IMR-90 (cell line): ENCODE measurements at regions not wholly inside any gene's neighbourhood (a gene's known extent, or its start where the extent isn't known, plus 50 kb on each side); places are given as distances from the start of the nearest gene placed in this dataset.

ENCODE experiments used
- ATAC-seq: fragments of 200-7000 bp; cut with Tn5 transposase; 2 replicates; pipeline ENCODE4 v1.9.1; 2020; ENCODE audit warnings: low read depth, mild to moderate bottlenecking, moderate library complexity
- BruUV-seq: library from RNA; stranded (reverse); fragments of 400-500 nt; replicated peaks from 2 replicates; lab custom pipeline; 2021; lab: Mats Ljungman, UMichigan
- CTCF ChIA-PET: fragments of 300-600 bp; formaldehyde crosslinking; extraction: SDS; loops from one replicate; lab custom pipeline; 2021; ENCODE audit warnings: antibody characterized with exemption; lab: Yijun Ruan, JAX
- POLR2A ChIA-PET: fragments of 300-600 bp; sonication (Branson Sonifier 250); formaldehyde crosslinking; loops from one replicate; lab custom pipeline; 2022; ENCODE audit warnings: antibody characterized with exemption; ENCODE audit not compliant: unreplicated experiment; lab: Charles Lee
- DNase-seq: peaks from one replicate; pipeline ENCODE4 v3.0.0; 2013
- H2AFZ ChIP-seq: replicated peaks from 2 replicates; pipeline ENCODE3; 2013; ENCODE audit warnings: low read length, mild to moderate bottlenecking; ENCODE audit not compliant: poor library complexity
- H2AK5ac ChIP-seq: 2 replicates; pipeline ENCODE4 v1.6.1; 2013; ENCODE audit warnings: low read depth, low read length, inconsistent platforms
- H2AK9ac ChIP-seq: replicated peaks from 2 replicates; pipeline ENCODE3; 2013; ENCODE audit warnings: mild to moderate bottlenecking, low read depth, low read length, moderate library complexity; ENCODE audit not compliant: poor library complexity
- H2BK120ac ChIP-seq: 2 replicates; pipeline ENCODE4 v1.6.1; 2013; ENCODE audit warnings: low read depth, low read length, inconsistent platforms
- H2BK15ac ChIP-seq: 3 replicates; pipeline ENCODE4 v1.6.1; 2013; ENCODE audit warnings: low read depth, low read length, inconsistent platforms
- H2BK20ac ChIP-seq: 2 replicates; pipeline ENCODE4 v1.6.1; 2013; ENCODE audit warnings: low read depth, mild to moderate bottlenecking, inconsistent platforms, low read length, moderate library complexity
- H2BK5ac ChIP-seq: 2 replicates; pipeline ENCODE4 v1.6.1; 2013; ENCODE audit warnings: mild to moderate bottlenecking, low read depth, low read length, inconsistent platforms; ENCODE audit not compliant: poor library complexity, severe bottlenecking
- H3K14ac ChIP-seq: replicated peaks from 2 replicates; pipeline ENCODE4 v1.6.1; 2013; ENCODE audit warnings: low read depth, low read length, inconsistent platforms
- H3K18ac ChIP-seq: 2 replicates; pipeline ENCODE4 v1.6.1; 2013; ENCODE audit warnings: low read depth, low read length, control low read depth
- H3K23ac ChIP-seq: 2 replicates; pipeline ENCODE4 v1.6.1; 2013; ENCODE audit warnings: low read depth, low read length, inconsistent platforms
- H3K27ac ChIP-seq: 2 replicates; pipeline ENCODE4 v1.5.1; 2013; ENCODE audit warnings: mild to moderate bottlenecking, control low read depth, low read length; ENCODE audit not compliant: insufficient read depth
- H3K27me3 ChIP-seq: 2 replicates; pipeline ENCODE4 v1.6.1; 2013; ENCODE audit warnings: low read length; ENCODE audit not compliant: control insufficient read depth, insufficient read depth
- H3K36me3 ChIP-seq: 2 replicates; pipeline ENCODE4 v1.6.1; 2013; ENCODE audit warnings: low read length, mixed read lengths; ENCODE audit not compliant: control insufficient read depth, insufficient read depth
- H3K4ac ChIP-seq: 2 replicates; pipeline ENCODE4 v1.6.1; 2013; ENCODE audit warnings: low read depth, low read length, inconsistent platforms
- H3K4me1 ChIP-seq: 2 replicates; pipeline ENCODE4 v1.6.1; 2013; ENCODE audit warnings: low read length, mixed read lengths; ENCODE audit not compliant: control insufficient read depth, insufficient read depth
- H3K4me2 ChIP-seq: 2 replicates; pipeline ENCODE4 v1.6.1; 2013; ENCODE audit warnings: low read depth, mild to moderate bottlenecking, control low read depth, low read length, moderate library complexity
- H3K4me3 ChIP-seq: 2 replicates; pipeline ENCODE4 v1.5.1; 2013; ENCODE audit warnings: low read depth, mild to moderate bottlenecking, control low read depth, low read length, moderate library complexity; ENCODE audit not compliant: insufficient read depth
- H3K56ac ChIP-seq: 2 replicates; pipeline ENCODE4 v1.6.1; 2013; ENCODE audit warnings: low read length, inconsistent platforms; ENCODE audit not compliant: insufficient read depth; ENCODE audit errors: extremely low read depth
- H3K79me1 ChIP-seq, 2 experiments: 2 replicates each; pipeline ENCODE4 v1.6.1; 2013; ENCODE audit warnings: low read length in 2 of 2, inconsistent platforms in 1 of 2, low read depth in 1 of 2
- H3K9ac ChIP-seq: 2 replicates; pipeline ENCODE4 v1.6.1; 2013; ENCODE audit warnings: low read depth, low read length, control low read depth
- H3K9me1 ChIP-seq: 2 replicates; pipeline ENCODE4 v1.6.1; 2013; ENCODE audit warnings: low read length, inconsistent platforms; ENCODE audit not compliant: insufficient read depth
- H3K9me3 ChIP-seq: 2 replicates; pipeline ENCODE4 v1.6.1; 2013; ENCODE audit warnings: low read length; ENCODE audit not compliant: control insufficient read depth, insufficient read depth
- H4K20me1 ChIP-seq: 2 replicates; pipeline ENCODE4 v1.6.1; 2013; ENCODE audit warnings: low read length, inconsistent platforms; ENCODE audit not compliant: insufficient read depth
- H4K5ac ChIP-seq: 2 replicates; pipeline ENCODE4 v1.6.1; 2013; ENCODE audit warnings: mild to moderate bottlenecking, low read depth, low read length, control low read depth
- H4K8ac ChIP-seq, 2 experiments: 2 replicates each; pipeline ENCODE4 v1.6.1; 2013; ENCODE audit warnings: low read depth in 2 of 2, low read length in 2 of 2, control low read depth in 1 of 2, inconsistent platforms in 1 of 2
- H4K91ac ChIP-seq: 2 replicates; pipeline ENCODE4 v1.6.1; 2013; ENCODE audit warnings: low read depth, low read length, inconsistent platforms; ENCODE audit not compliant: insufficient read depth
- BHLHE40 ChIP-seq: fragments of 150-350 bp; IDR thresholded peaks from 2 replicates; pipeline ENCODE4 v1.6.1; 2016; ENCODE audit warnings: mild to moderate bottlenecking, low read depth, low read length
- CEBPB ChIP-seq: IDR thresholded peaks from 2 replicates; pipeline ENCODE4 v1.6.1; 2012; ENCODE audit warnings: low read depth, low read length, improper control_type of control experiment
- CHD1 ChIP-seq: IDR thresholded peaks from 2 replicates; pipeline ENCODE4 v1.6.1; 2012; ENCODE audit warnings: low read depth, low read length, improper control_type of control experiment
- FOS ChIP-seq: fragments of 150-350 bp; IDR thresholded peaks from 2 replicates; pipeline ENCODE4 v1.6.1; 2016; ENCODE audit warnings: low read depth, low read length
- MAFK ChIP-seq: IDR thresholded peaks from 2 replicates; pipeline ENCODE4 v1.6.1; 2012; ENCODE audit warnings: low read depth, low read length, improper control_type of control experiment
- MAZ ChIP-seq: IDR thresholded peaks from 2 replicates; pipeline ENCODE4 v1.6.1; 2012; ENCODE audit warnings: low read depth, mild to moderate bottlenecking, low read length, improper control_type of control experiment, moderate library complexity, borderline replicate concordance
- MXI1 ChIP-seq: IDR thresholded peaks from 2 replicates; pipeline ENCODE4 v1.6.1; 2012; ENCODE audit warnings: low read depth, mild to moderate bottlenecking, low read length, moderate library complexity, borderline replicate concordance
- NFE2L2 ChIP-seq: fragments of 150-350 bp; IDR thresholded peaks from 2 replicates; pipeline ENCODE4 v1.6.1; 2016; ENCODE audit warnings: low read depth, mild to moderate bottlenecking, low read length
- POLR2A ChIP-seq: IDR thresholded peaks from 2 replicates; pipeline ENCODE4 v1.6.1; 2012; ENCODE audit warnings: mild to moderate bottlenecking, low read depth, low read length
- RAD21 ChIP-seq: IDR thresholded peaks from 2 replicates; pipeline ENCODE4 v1.6.1; 2012; ENCODE audit warnings: low read length, improper control_type of control experiment
- RCOR1 ChIP-seq: IDR thresholded peaks from 2 replicates; pipeline ENCODE4 v1.6.1; 2012; ENCODE audit warnings: mild to moderate bottlenecking, low read length, improper control_type of control experiment; ENCODE audit not compliant: insufficient replicate concordance
- RFX5 ChIP-seq: IDR thresholded peaks from 2 replicates; pipeline ENCODE4 v1.8.0; 2012; ENCODE audit warnings: low read depth, mild to moderate bottlenecking, low read length, moderate library complexity
- SMC3 ChIP-seq: fragments of 150-350 bp; IDR thresholded peaks from 2 replicates; pipeline ENCODE4 v1.6.1; 2016; ENCODE audit warnings: low read depth, mild to moderate bottlenecking, antibody characterized with exemption, low read length, moderate library complexity
- WGBS, 2 experiments: methylation state at CpG; one replicate each; pipeline versions ENCODE4 v1.1.5 to v1.1.7; 2013; ENCODE audit warnings: missing lambda C conversion rate in 2 of 2; ENCODE audit not compliant: insufficient read length in 1 of 2; ENCODE audit errors: extremely low coverage in 2 of 2; 5-methylcytosine and 5-hydroxymethylcytosine counted together
- dilution Hi-C: fragments of 300-500 bp; cut with HindIII; formaldehyde crosslinking; loops from one replicate; pipeline ENCODE4 v1.14.3; 2018; ENCODE audit warnings: low sequenced_read_pairs; ENCODE audit not compliant: unreplicated experiment
- in situ Hi-C: fragments of 300-500 bp; cut with MboI; formaldehyde crosslinking; loops from 3 replicates; pipeline ENCODE4 v1.14.3; 2019; ENCODE audit warnings: low sequenced_read_pairs, inconsistent platforms, mixed read lengths
- intact Hi-C: fragments of 100-400 bp; cut with micrococcal nuclease; formaldehyde crosslinking; loops from 2 replicates; pipeline ENCODE4 v1.10.0; 2022
- TF ChIP-seq, protein P1 (sequence below): fragments of 150-350 bp; IDR thresholded peaks from 2 replicates; pipeline ENCODE4 v1.6.1; 2016; ENCODE audit warnings: low read depth, mild to moderate bottlenecking, low read length, moderate library complexity, borderline replicate concordance
- TF ChIP-seq, protein P2 (sequence below): fragments of 150-350 bp; IDR thresholded peaks from 2 replicates; pipeline ENCODE4 v1.6.1; 2017; ENCODE audit warnings: mild to moderate bottlenecking, antibody characterized with exemption, low read length, low read depth
- TF ChIP-seq, protein P3 (sequence below): conservative IDR thresholded peaks from 2 replicates; pipeline ENCODE4 v1.5.1; 2012; ENCODE audit warnings: mild to moderate bottlenecking, low read depth, low read length, improper control_type of control experiment

DNA sequence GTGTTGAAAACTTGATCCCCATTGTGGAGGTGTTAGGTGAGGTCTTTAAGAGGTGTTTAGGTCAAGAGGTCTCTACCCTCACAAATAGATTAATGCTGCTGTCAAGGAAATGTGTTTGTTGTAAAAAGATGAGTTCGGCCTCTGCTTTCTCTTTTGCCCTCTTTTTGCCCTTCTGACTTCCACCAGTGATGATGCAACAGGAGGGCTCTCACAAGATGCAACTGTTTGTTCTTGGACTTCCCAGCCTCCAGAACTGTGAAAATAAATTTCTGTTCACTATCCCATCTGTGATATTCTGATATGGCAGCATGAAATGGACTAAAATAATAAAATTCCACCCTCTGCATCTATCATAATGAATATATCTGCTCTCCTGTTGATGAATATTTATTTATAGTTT is 650.0 kb upstream of the ZNF608 start:
- no peak overlapping the region for H2BK5ac ChIP-seq
- H3K27ac ChIP-seq = no peak overlapping the region
- no TSS peak for BruUV-seq
- no peak overlapping the region for H4K5ac ChIP-seq
- H2AFZ ChIP-seq = no peak overlapping the region
- TF ChIP-seq MAZ (no peak), CHD1 (no peak), MAFK (no peak), RAD21 (no peak), BHLHE40 (no peak), MXI1 (no peak), FOS (no peak), POLR2A (no peak), NFE2L2 (no peak), CEBPB (no peak), RFX5 (no peak), SMC3 (no peak), RCOR1 (no peak)
- TF ChIP-seq, protein P1, sequence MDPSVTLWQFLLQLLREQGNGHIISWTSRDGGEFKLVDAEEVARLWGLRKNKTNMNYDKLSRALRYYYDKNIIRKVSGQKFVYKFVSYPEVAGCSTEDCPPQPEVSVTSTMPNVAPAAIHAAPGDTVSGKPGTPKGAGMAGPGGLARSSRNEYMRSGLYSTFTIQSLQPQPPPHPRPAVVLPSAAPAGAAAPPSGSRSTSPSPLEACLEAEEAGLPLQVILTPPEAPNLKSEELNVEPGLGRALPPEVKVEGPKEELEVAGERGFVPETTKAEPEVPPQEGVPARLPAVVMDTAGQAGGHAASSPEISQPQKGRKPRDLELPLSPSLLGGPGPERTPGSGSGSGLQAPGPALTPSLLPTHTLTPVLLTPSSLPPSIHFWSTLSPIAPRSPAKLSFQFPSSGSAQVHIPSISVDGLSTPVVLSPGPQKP = no peak
- TF ChIP-seq, protein P2, sequence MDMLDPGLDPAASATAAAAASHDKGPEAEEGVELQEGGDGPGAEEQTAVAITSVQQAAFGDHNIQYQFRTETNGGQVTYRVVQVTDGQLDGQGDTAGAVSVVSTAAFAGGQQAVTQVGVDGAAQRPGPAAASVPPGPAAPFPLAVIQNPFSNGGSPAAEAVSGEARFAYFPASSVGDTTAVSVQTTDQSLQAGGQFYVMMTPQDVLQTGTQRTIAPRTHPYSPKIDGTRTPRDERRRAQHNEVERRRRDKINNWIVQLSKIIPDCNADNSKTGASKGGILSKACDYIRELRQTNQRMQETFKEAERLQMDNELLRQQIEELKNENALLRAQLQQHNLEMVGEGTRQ = no peak
- TF ChIP-seq, protein P3, sequence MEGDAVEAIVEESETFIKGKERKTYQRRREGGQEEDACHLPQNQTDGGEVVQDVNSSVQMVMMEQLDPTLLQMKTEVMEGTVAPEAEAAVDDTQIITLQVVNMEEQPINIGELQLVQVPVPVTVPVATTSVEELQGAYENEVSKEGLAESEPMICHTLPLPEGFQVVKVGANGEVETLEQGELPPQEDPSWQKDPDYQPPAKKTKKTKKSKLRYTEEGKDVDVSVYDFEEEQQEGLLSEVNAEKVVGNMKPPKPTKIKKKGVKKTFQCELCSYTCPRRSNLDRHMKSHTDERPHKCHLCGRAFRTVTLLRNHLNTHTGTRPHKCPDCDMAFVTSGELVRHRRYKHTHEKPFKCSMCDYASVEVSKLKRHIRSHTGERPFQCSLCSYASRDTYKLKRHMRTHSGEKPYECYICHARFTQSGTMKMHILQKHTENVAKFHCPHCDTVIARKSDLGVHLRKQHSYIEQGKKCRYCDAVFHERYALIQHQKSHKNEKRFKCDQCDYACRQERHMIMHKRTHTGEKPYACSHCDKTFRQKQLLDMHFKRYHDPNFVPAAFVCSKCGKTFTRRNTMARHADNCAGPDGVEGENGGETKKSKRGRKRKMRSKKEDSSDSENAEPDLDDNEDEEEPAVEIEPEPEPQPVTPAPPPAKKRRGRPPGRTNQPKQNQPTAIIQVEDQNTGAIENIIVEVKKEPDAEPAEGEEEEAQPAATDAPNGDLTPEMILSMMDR = no peak
- H3K4me1 ChIP-seq = no peaks in the 10 kb centered on the region
- H3K4me3 ChIP-seq = no peak overlapping the region
- H3K27me3 ChIP-seq = no peaks in the 10 kb centered on the region
- no peak overlapping the region for H2AK9ac ChIP-seq
- H3K9me1 ChIP-seq = no peaks in the 10 kb centered on the region
- no peaks in the 10 kb centered on the region for H4K20me1 ChIP-seq
- no peak overlapping the region for H2BK120ac ChIP-seq
- H4K8ac ChIP-seq = no peak overlapping the region
- ChIA-PET CTCF (no interaction called here), POLR2A (no interaction called here)
- no peak overlapping the region for H3K23ac ChIP-seq
- H3K9ac ChIP-seq = no peak overlapping the region
- in situ Hi-C loops = no loop called here
- no peak overlapping the region for H3K14ac ChIP-seq
- H3K79me1 ChIP-seq = no peaks in the 10 kb centered on the region
- no peak overlapping the region for H3K56ac ChIP-seq
- H2BK15ac ChIP-seq = no peak overlapping the region
- no peak overlapping the region for H4K91ac ChIP-seq
- no peak for DNase-seq
- no peak for ATAC-seq
- no peak overlapping the region for H3K18ac ChIP-seq
- intact Hi-C loops = no loop called here
- H2AK5ac ChIP-seq = no peak overlapping the region
- H3K4me2 ChIP-seq = no peak overlapping the region
- peaks cover 2% of the 10 kb centered on the region for H3K9me3 ChIP-seq
- no peak overlapping the region for H2BK20ac ChIP-seq
- no peak overlapping the region for H3K4ac ChIP-seq
- no CpG with 5 or more reads among the region's 1 CpG for WGBS, 2 experiments
- no peaks in the 10 kb centered on the region for H3K36me3 ChIP-seq
- dilution Hi-C loops = no loop called here
